GM23338 (cell line): ENCODE measurements at regions not wholly inside any gene's neighbourhood (a gene's known extent, or its start where the extent isn't known, plus 50 kb on each side); places are given as distances from the start of the nearest gene placed in this dataset.

Source experiments
- ATAC-seq: fragments of 200-7000 bp; cut with Tn5 transposase; 3 replicates; pipeline ENCODE4 v1.9.1; 2020
- DNase-seq: peaks from one replicate; pipeline ENCODE4 v3.0.0-alpha.2; 2015; ENCODE audit warnings: low spot score
- H2AFZ ChIP-seq: fragments of 200-600 bp; sonication (generic); 2 replicates; pipeline ENCODE4 v1.8.0; 2016; ENCODE audit warnings: antibody characterized with exemption, mild to moderate bottlenecking, moderate library complexity
- H3F3A ChIP-seq: fragments of 200-600 bp; sonication (generic); replicated peaks from 2 replicates; pipeline ENCODE4 v1.8.0; 2017; ENCODE audit warnings: antibody characterized with exemption, mixed run types, low read depth
- H3K27ac ChIP-seq: fragments of 200-600 bp; sonication (generic); 2 replicates; pipeline ENCODE4 v1.6.1; 2016; ENCODE audit warnings: low read depth
- H3K27me3 ChIP-seq: fragments of 200-600 bp; sonication (generic); 2 replicates; pipeline ENCODE4 v1.8.0; 2016; ENCODE audit warnings: mild to moderate bottlenecking, mixed run types, moderate library complexity; ENCODE audit not compliant: insufficient read depth
- H3K36me3 ChIP-seq: fragments of 200-600 bp; sonication (generic); 2 replicates; pipeline ENCODE4 v1.8.0; 2016; ENCODE audit warnings: mild to moderate bottlenecking; ENCODE audit not compliant: insufficient read depth
- H3K4me1 ChIP-seq: fragments of 200-600 bp; sonication (generic); 2 replicates; pipeline ENCODE4 v1.8.0; 2016; ENCODE audit warnings: mild to moderate bottlenecking, moderate library complexity; ENCODE audit not compliant: insufficient read depth
- H3K4me2 ChIP-seq: fragments of 200-600 bp; sonication (generic); 2 replicates; pipeline ENCODE4 v1.7.1; 2017; ENCODE audit warnings: mixed run types
- H3K4me3 ChIP-seq: fragments of 200-600 bp; sonication (generic); 2 replicates; pipeline ENCODE4 v1.6.1; 2016; ENCODE audit warnings: mixed run types
- H3K79me2 ChIP-seq: fragments of 200-600 bp; sonication (generic); replicated peaks from 2 replicates; pipeline ENCODE4 v1.8.0; 2017; ENCODE audit warnings: mild to moderate bottlenecking; ENCODE audit not compliant: insufficient read depth
- H3K9me2 ChIP-seq: fragments of 200-600 bp; sonication (generic); 2 replicates; pipeline ENCODE4 v1.8.0; 2017; ENCODE audit not compliant: insufficient read depth
- H4K20me1 ChIP-seq: fragments of 200-600 bp; sonication (generic); replicated peaks from 2 replicates; pipeline ENCODE4 v1.8.0; 2017; ENCODE audit warnings: mild to moderate bottlenecking; ENCODE audit not compliant: insufficient read depth
- H3K27ac Mint-ChIP-seq: 2 replicates; pipeline ENCODE4 v1.8.0; 2020; ENCODE audit warnings: inconsistent platforms, mild to moderate bottlenecking, moderate library complexity, mixed read lengths
- H3K27me3 Mint-ChIP-seq: 3 replicates; pipeline ENCODE4 v1.8.0; 2022; ENCODE audit warnings: low read depth, mild to moderate bottlenecking, moderate library complexity, mixed read lengths, inconsistent platforms; ENCODE audit not compliant: insufficient read depth, poor library complexity
- H3K36me3 Mint-ChIP-seq: 3 replicates; pipeline ENCODE4 v1.8.0; 2021; ENCODE audit warnings: low read depth, mild to moderate bottlenecking, inconsistent platforms, moderate library complexity, mixed read lengths
- H3K4me1 Mint-ChIP-seq: 3 replicates; pipeline ENCODE4 v1.8.0; 2020; ENCODE audit warnings: mild to moderate bottlenecking, inconsistent platforms, mixed read lengths
- H3K4me3 Mint-ChIP-seq: 3 replicates; pipeline ENCODE4 v1.8.0; 2021; ENCODE audit warnings: moderate library complexity, mild to moderate bottlenecking, inconsistent platforms, mixed read lengths
- H3K9me3 Mint-ChIP-seq: 3 replicates; pipeline ENCODE4 v1.8.0; 2020; ENCODE audit warnings: moderate library complexity, mild to moderate bottlenecking, inconsistent platforms, mixed read lengths
- CREB1 ChIP-seq: fragments of 250-450 bp; sonication (Bioruptor Pico); IDR thresholded peaks from 2 replicates; pipeline ENCODE4 v1.5.0; 2020; ENCODE audit warnings: low read depth, mild to moderate bottlenecking, moderate library complexity
- EZH2 ChIP-seq: fragments of 200-600 bp; sonication (generic); IDR thresholded peaks from one replicate; pipeline ENCODE4 v1.8.0; 2017; ENCODE audit warnings: antibody characterized with exemption, mild to moderate bottlenecking, low read depth; ENCODE audit not compliant: unreplicated experiment
- EZH2phosphoT487 ChIP-seq: fragments of 200-600 bp; sonication (generic); IDR thresholded peaks from one replicate; pipeline ENCODE4 v1.8.1; 2018; ENCODE audit warnings: antibody characterized with exemption; ENCODE audit not compliant: unreplicated experiment
- JUNB ChIP-seq: IDR thresholded peaks from one replicate; pipeline ENCODE4 v1.6.1; 2016; ENCODE audit warnings: antibody characterized with exemption; ENCODE audit not compliant: unreplicated experiment
- NANOG ChIP-seq: IDR thresholded peaks from 2 replicates; pipeline ENCODE4 v1.6.1; 2016; ENCODE audit warnings: antibody characterized with exemption, borderline replicate concordance
- POLR2AphosphoS5 ChIP-seq: IDR thresholded peaks from 2 replicates; pipeline ENCODE4 v1.6.1; 2016; ENCODE audit warnings: antibody characterized with exemption, low read depth
- STAT1 ChIP-seq: IDR thresholded peaks from one replicate; pipeline ENCODE4 v1.6.1; 2016; ENCODE audit warnings: antibody characterized with exemption; ENCODE audit not compliant: unreplicated experiment
- ZNF114 ChIP-seq: fragments of 250-450 bp; sonication (Bioruptor Pico); IDR thresholded peaks from 2 replicates; pipeline ENCODE4 v1.5.0; 2020; ENCODE audit warnings: mild to moderate bottlenecking, moderate library complexity
- ZNF331 ChIP-seq: fragments of 250-450 bp; sonication (Bioruptor Pico); IDR thresholded peaks from 2 replicates; pipeline ENCODE4 v1.5.0; 2020; ENCODE audit warnings: low read depth, mild to moderate bottlenecking, moderate library complexity
- TF ChIP-seq, protein P1 (sequence below): fragments of 250-450 bp; sonication (Bioruptor Pico); IDR thresholded peaks from 2 replicates; pipeline ENCODE4 v1.5.0; 2020; ENCODE audit warnings: mild to moderate bottlenecking, moderate library complexity
- TF ChIP-seq, protein P2 (sequence below): IDR thresholded peaks from one replicate; pipeline ENCODE4 v1.6.1; 2018; ENCODE audit warnings: antibody characterized with exemption; ENCODE audit not compliant: unreplicated experiment
- TF ChIP-seq, protein P3 (sequence below): IDR thresholded peaks from 2 replicates; pipeline ENCODE4 v1.6.1; 2016; ENCODE audit warnings: antibody characterized with exemption
- TF ChIP-seq, protein P4 (sequence below), 2 experiments: fragments of 200-600 bp in 1 of 2; sonication (generic) in 1 of 2; conservative IDR thresholded peaks; 2 replicates each; pipeline versions ENCODE4 v1.5.1 to v1.6.1; 2016 to 2017; ENCODE audit warnings: antibody characterized with exemption in 2 of 2, low read depth in 2 of 2, mild to moderate bottlenecking in 2 of 2, moderate library complexity in 1 of 2

DNA sequence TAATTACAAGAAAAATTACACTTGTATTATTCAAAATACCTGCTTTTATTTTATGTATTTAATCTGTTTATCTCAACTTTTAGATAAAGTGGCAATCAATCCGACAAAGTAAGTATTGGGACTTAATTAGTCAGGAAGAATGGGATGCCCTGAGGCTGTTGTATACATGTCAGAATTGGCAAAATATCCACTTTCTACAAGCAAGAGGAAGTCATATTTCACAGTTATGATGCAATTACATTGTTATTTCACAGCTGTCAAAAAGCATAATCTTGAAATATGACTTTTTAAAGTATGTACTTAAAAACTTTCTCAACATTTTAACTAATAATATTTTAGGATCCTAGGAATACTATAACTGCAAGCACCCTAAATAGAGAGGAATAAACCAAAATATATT is 357.1 kb upstream of the MGAT4C start:
- no peak overlapping the region for H3K27ac Mint-ChIP-seq
- H3K4me3 ChIP-seq: no peak overlapping the region
- H3K27ac ChIP-seq: no peak overlapping the region
- TF ChIP-seq STAT1 (no peak), EZH2 (no peak), CREB1 (CRISPR knock-in tag) (no peak), JUNB (no peak), ZNF331 (no peak), POLR2AphosphoS5 (no peak), EZH2phosphoT487 (no peak), ZNF114 (CRISPR knock-in tag) (no peak), NANOG (no peak)
- TF ChIP-seq, protein P1, sequence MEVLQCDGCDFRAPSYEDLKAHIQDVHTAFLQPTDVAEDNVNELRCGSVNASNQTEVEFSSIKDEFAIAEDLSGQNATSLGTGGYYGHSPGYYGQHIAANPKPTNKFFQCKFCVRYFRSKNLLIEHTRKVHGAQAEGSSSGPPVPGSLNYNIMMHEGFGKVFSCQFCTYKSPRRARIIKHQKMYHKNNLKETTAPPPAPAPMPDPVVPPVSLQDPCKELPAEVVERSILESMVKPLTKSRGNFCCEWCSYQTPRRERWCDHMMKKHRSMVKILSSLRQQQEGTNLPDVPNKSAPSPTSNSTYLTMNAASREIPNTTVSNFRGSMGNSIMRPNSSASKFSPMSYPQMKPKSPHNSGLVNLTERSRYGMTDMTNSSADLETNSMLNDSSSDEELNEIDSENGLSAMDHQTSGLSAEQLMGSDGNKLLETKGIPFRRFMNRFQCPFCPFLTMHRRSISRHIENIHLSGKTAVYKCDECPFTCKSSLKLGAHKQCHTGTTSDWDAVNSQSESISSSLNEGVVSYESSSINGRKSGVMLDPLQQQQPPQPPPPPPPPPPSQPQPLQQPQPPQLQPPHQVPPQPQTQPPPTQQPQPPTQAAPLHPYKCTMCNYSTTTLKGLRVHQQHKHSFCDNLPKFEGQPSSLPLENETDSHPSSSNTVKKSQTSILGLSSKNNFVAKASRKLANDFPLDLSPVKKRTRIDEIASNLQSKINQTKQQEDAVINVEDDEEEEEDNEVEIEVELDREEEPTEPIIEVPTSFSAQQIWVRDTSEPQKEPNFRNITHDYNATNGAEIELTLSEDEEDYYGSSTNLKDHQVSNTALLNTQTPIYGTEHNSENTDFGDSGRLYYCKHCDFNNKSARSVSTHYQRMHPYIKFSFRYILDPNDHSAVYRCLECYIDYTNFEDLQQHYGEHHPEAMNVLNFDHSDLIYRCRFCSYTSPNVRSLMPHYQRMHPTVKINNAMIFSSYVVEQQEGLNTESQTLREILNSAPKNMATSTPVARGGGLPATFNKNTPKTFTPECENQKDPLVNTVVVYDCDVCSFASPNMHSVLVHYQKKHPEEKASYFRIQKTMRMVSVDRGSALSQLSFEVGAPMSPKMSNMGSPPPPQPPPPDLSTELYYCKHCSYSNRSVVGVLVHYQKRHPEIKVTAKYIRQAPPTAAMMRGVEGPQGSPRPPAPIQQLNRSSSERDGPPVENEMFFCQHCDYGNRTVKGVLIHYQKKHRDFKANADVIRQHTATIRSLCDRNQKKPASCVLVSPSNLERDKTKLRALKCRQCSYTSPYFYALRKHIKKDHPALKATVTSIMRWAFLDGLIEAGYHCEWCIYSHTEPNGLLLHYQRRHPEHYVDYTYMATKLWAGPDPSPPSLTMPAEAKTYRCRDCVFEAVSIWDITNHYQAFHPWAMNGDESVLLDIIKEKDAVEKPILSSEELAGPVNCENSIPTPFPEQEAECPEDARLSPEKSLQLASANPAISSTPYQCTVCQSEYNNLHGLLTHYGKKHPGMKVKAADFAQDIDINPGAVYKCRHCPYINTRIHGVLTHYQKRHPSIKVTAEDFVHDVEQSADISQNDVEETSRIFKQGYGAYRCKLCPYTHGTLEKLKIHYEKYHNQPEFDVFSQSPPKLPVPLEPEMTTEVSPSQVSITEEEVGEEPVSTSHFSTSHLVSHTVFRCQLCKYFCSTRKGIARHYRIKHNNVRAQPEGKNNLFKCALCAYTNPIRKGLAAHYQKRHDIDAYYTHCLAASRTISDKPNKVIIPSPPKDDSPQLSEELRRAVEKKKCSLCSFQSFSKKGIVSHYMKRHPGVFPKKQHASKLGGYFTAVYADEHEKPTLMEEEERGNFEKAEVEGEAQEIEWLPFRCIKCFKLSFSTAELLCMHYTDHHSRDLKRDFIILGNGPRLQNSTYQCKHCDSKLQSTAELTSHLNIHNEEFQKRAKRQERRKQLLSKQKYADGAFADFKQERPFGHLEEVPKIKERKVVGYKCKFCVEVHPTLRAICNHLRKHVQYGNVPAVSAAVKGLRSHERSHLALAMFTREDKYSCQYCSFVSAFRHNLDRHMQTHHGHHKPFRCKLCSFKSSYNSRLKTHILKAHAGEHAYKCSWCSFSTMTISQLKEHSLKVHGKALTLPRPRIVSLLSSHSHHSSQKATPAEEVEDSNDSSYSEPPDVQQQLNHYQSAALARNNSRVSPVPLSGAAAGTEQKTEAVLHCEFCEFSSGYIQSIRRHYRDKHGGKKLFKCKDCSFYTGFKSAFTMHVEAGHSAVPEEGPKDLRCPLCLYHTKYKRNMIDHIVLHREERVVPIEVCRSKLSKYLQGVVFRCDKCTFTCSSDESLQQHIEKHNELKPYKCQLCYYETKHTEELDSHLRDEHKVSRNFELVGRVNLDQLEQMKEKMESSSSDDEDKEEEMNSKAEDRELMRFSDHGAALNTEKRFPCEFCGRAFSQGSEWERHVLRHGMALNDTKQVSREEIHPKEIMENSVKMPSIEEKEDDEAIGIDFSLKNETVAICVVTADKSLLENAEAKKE (CRISPR knock-in tag): no peak
- TF ChIP-seq, protein P2, sequence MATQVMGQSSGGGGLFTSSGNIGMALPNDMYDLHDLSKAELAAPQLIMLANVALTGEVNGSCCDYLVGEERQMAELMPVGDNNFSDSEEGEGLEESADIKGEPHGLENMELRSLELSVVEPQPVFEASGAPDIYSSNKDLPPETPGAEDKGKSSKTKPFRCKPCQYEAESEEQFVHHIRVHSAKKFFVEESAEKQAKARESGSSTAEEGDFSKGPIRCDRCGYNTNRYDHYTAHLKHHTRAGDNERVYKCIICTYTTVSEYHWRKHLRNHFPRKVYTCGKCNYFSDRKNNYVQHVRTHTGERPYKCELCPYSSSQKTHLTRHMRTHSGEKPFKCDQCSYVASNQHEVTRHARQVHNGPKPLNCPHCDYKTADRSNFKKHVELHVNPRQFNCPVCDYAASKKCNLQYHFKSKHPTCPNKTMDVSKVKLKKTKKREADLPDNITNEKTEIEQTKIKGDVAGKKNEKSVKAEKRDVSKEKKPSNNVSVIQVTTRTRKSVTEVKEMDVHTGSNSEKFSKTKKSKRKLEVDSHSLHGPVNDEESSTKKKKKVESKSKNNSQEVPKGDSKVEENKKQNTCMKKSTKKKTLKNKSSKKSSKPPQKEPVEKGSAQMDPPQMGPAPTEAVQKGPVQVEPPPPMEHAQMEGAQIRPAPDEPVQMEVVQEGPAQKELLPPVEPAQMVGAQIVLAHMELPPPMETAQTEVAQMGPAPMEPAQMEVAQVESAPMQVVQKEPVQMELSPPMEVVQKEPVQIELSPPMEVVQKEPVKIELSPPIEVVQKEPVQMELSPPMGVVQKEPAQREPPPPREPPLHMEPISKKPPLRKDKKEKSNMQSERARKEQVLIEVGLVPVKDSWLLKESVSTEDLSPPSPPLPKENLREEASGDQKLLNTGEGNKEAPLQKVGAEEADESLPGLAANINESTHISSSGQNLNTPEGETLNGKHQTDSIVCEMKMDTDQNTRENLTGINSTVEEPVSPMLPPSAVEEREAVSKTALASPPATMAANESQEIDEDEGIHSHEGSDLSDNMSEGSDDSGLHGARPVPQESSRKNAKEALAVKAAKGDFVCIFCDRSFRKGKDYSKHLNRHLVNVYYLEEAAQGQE: no peak
- TF ChIP-seq, protein P3, sequence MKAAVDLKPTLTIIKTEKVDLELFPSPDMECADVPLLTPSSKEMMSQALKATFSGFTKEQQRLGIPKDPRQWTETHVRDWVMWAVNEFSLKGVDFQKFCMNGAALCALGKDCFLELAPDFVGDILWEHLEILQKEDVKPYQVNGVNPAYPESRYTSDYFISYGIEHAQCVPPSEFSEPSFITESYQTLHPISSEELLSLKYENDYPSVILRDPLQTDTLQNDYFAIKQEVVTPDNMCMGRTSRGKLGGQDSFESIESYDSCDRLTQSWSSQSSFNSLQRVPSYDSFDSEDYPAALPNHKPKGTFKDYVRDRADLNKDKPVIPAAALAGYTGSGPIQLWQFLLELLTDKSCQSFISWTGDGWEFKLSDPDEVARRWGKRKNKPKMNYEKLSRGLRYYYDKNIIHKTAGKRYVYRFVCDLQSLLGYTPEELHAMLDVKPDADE: no peak
- TF ChIP-seq, protein P4, sequence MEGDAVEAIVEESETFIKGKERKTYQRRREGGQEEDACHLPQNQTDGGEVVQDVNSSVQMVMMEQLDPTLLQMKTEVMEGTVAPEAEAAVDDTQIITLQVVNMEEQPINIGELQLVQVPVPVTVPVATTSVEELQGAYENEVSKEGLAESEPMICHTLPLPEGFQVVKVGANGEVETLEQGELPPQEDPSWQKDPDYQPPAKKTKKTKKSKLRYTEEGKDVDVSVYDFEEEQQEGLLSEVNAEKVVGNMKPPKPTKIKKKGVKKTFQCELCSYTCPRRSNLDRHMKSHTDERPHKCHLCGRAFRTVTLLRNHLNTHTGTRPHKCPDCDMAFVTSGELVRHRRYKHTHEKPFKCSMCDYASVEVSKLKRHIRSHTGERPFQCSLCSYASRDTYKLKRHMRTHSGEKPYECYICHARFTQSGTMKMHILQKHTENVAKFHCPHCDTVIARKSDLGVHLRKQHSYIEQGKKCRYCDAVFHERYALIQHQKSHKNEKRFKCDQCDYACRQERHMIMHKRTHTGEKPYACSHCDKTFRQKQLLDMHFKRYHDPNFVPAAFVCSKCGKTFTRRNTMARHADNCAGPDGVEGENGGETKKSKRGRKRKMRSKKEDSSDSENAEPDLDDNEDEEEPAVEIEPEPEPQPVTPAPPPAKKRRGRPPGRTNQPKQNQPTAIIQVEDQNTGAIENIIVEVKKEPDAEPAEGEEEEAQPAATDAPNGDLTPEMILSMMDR (conservative IDR thresholded peaks at IDR 0.05; ENCODE audit: low read depth in 2 of 2): no peak
- DNase-seq (no peak), ATAC-seq (no peak)
- H3K4me2 ChIP-seq: no peak overlapping the region
- no peaks in the 10 kb centered on the region for H3F3A ChIP-seq
- no peaks in the 10 kb centered on the region for H3K27me3 Mint-ChIP-seq
- no peaks in the 10 kb centered on the region for H3K36me3 ChIP-seq
- no peaks in the 10 kb centered on the region for H3K4me1 ChIP-seq
- H3K27me3 ChIP-seq: no peaks in the 10 kb centered on the region
- H4K20me1 ChIP-seq: no peaks in the 10 kb centered on the region
- no peaks in the 10 kb centered on the region for H3K79me2 ChIP-seq
- no peaks in the 10 kb centered on the region for H3K9me3 Mint-ChIP-seq
- no peaks in the 10 kb centered on the region for H3K4me1 Mint-ChIP-seq
- H3K9me2 ChIP-seq: no peaks in the 10 kb centered on the region
- no peaks in the 10 kb centered on the region for H3K36me3 Mint-ChIP-seq
- H2AFZ ChIP-seq: no peak overlapping the region
- H3K4me3 Mint-ChIP-seq: no peak overlapping the region
